H1 (cell line): ENCODE measurements at regions not wholly inside any gene's neighbourhood (a gene's known extent, or its start where the extent isn't known, plus 50 kb on each side); places are given as distances from the start of the nearest gene placed in this dataset.

Source experiments
- CTCF ChIA-PET: fragments of 300-600 bp; sonication (Branson Sonifier 250); formaldehyde crosslinking; loops from one replicate; lab custom pipeline; 2021; ENCODE audit not compliant: partially characterized antibody; lab: Charles Lee
- POLR2A ChIA-PET: fragments of 300-600 bp; sonication (Branson Sonifier 250); formaldehyde crosslinking; loops from one replicate; lab custom pipeline; 2021; ENCODE audit warnings: inconsistent platforms; ENCODE audit not compliant: partially characterized antibody; lab: Charles Lee
- DNase-seq, 2 experiments: peaks; one replicate each; pipeline versions ENCODE4 v3.0.0 to v3.0.0-alpha.2; 2010 to 2022; ENCODE audit warnings: low spot score in 2 of 2, low read depth in 1 of 2, mixed read lengths in 1 of 2
- FAIRE-seq: peaks from 2 replicates; lab custom pipeline; 2011; peaks lifted over from hg19 to GRCh38; lab: Jason Lieb, UNC
- H2AFZ ChIP-seq: 2 replicates; pipeline ENCODE4 v1.8.1; 2012; ENCODE audit warnings: low read length, inconsistent platforms
- H2AK5ac ChIP-seq: 2 replicates; pipeline ENCODE4 v1.6.1; 2013; ENCODE audit warnings: low read depth, low read length
- H2BK120ac ChIP-seq: replicated peaks from 2 replicates; pipeline ENCODE3; 2013; ENCODE audit warnings: low read depth, low read length, inconsistent platforms
- H2BK12ac ChIP-seq: 2 replicates; pipeline ENCODE4 v1.6.1; 2013; ENCODE audit warnings: low read depth, low read length
- H2BK15ac ChIP-seq: 2 replicates; pipeline ENCODE4 v1.6.1; 2013; ENCODE audit warnings: low read length
- H2BK20ac ChIP-seq: 2 replicates; pipeline ENCODE4 v1.6.1; 2013; ENCODE audit warnings: low read length
- H2BK5ac ChIP-seq: 2 replicates; pipeline ENCODE4 v1.6.1; 2013; ENCODE audit warnings: low read depth, low read length
- H3K14ac ChIP-seq: 2 replicates; pipeline ENCODE4 v1.6.1; 2013; ENCODE audit warnings: inconsistent platforms; ENCODE audit not compliant: insufficient read length
- H3K18ac ChIP-seq: 2 replicates; pipeline ENCODE4 v1.6.1; 2013; ENCODE audit warnings: low read length; ENCODE audit errors: extremely low read depth
- H3K23ac ChIP-seq: 2 replicates; pipeline ENCODE4 v1.6.1; 2013; ENCODE audit warnings: inconsistent platforms; ENCODE audit not compliant: insufficient read length
- H3K23me2 ChIP-seq: 2 replicates; pipeline ENCODE4 v1.6.1; 2013; ENCODE audit warnings: low read depth, low read length
- H3K27ac ChIP-seq: 2 replicates; pipeline ENCODE4 v1.6.1; 2011; ENCODE audit warnings: low read depth, low read length, inconsistent platforms
- H3K27me3 ChIP-seq, 4 experiments: replicated peaks in 1 of 4; 1 replicate in 1 of 4; 2 replicates in 3 of 4; pipeline versions ENCODE4 v1.6.1 to v1.8.1; 2011 to 2013; ENCODE audit warnings: low read length in 3 of 4, mild to moderate bottlenecking in 3 of 4, inconsistent platforms in 2 of 4, mixed read lengths in 2 of 4, moderate library complexity in 1 of 4; ENCODE audit not compliant: control insufficient read depth in 3 of 4, insufficient read depth in 3 of 4; ENCODE audit errors: extremely low read depth in 1 of 4
- H3K36me3 ChIP-seq, 4 experiments: 2 replicates each; pipeline versions ENCODE4 v1.6.1 to v1.8.1; 2011 to 2013; ENCODE audit warnings: mild to moderate bottlenecking in 4 of 4, low read length in 3 of 4, moderate library complexity in 2 of 4, control low read depth in 1 of 4, inconsistent platforms in 1 of 4; ENCODE audit not compliant: insufficient read depth in 4 of 4, control insufficient read depth in 2 of 4
- H3K4ac ChIP-seq: replicated peaks from 2 replicates; pipeline ENCODE3; 2013; ENCODE audit warnings: low read length, low read depth, mixed read lengths, inconsistent platforms; ENCODE audit not compliant: insufficient read length
- H3K4me1 ChIP-seq, 4 experiments: replicated peaks in 1 of 4; 1 replicate in 1 of 4; 2 replicates in 3 of 4; pipeline versions ENCODE4 v1.6.1 to v1.8.1; 2011 to 2013; ENCODE audit warnings: low read length in 3 of 4, inconsistent platforms in 2 of 4, mixed read lengths in 1 of 4; ENCODE audit not compliant: insufficient read depth in 4 of 4, control insufficient read depth in 3 of 4
- H3K4me2 ChIP-seq, 2 experiments: 2 replicates each; pipeline versions ENCODE4 v1.6.1 to v1.8.1; 2011 to 2013; ENCODE audit warnings: low read depth in 2 of 2, low read length in 2 of 2, control low read depth in 1 of 2, inconsistent platforms in 1 of 2, mild to moderate bottlenecking in 1 of 2; ENCODE audit not compliant: insufficient read depth in 1 of 2
- H3K4me3 ChIP-seq, 4 experiments: fragments of 200-600, 300-600 bp in 1 of 4; sonication (generic), shearing (Covaris generic), sonication (Bioruptor Twin) in 1 of 4; 2 replicates each; pipeline versions ENCODE4 v1.5.1 to v1.8.1; 2011 to 2016; ENCODE audit warnings: low read length in 4 of 4, low read depth in 3 of 4, control low read depth in 2 of 4, inconsistent platforms in 2 of 4, mild to moderate bottlenecking in 2 of 4, mixed read lengths in 1 of 4, moderate library complexity in 1 of 4; ENCODE audit not compliant: insufficient read depth in 2 of 4; ENCODE audit errors: extremely low read depth in 1 of 4
- H3K56ac ChIP-seq: replicated peaks from 2 replicates; pipeline ENCODE3; 2013; ENCODE audit warnings: low read depth, mild to moderate bottlenecking, mixed read lengths, low read length, inconsistent platforms; ENCODE audit not compliant: insufficient read length
- H3K79me1 ChIP-seq: 2 replicates; pipeline ENCODE4 v1.6.1; 2013; ENCODE audit warnings: low read depth, low read length, control low read depth
- H3K79me2 ChIP-seq, 2 experiments: 2 replicates each; pipeline versions ENCODE4 v1.6.1 to v1.8.1; 2012 to 2013; ENCODE audit warnings: low read length in 2 of 2, mild to moderate bottlenecking in 2 of 2, inconsistent platforms in 1 of 2; ENCODE audit not compliant: insufficient read depth in 2 of 2, control insufficient read depth in 1 of 2
- H3K9ac ChIP-seq, 4 experiments: replicated peaks in 1 of 4; 1 replicate in 1 of 4; 2 replicates in 3 of 4; pipeline versions ENCODE4 v1.6.1 to v1.8.1; 2011 to 2013; ENCODE audit warnings: low read depth in 3 of 4, low read length in 3 of 4, control low read depth in 2 of 4, mild to moderate bottlenecking in 2 of 4, moderate library complexity in 2 of 4, inconsistent platforms in 1 of 4; ENCODE audit errors: extremely low read depth in 1 of 4
- H3K9me3 ChIP-seq, 2 experiments: 2 replicates each; pipeline versions ENCODE4 v1.6.1 to v1.8.1; 2012 to 2013; ENCODE audit warnings: mild to moderate bottlenecking in 2 of 2, moderate library complexity in 2 of 2, control low read depth in 1 of 2, inconsistent platforms in 1 of 2, low read depth in 1 of 2, low read length in 1 of 2, mixed read lengths in 1 of 2; ENCODE audit not compliant: insufficient read depth in 2 of 2
- H4K20me1 ChIP-seq, 2 experiments: replicated peaks in 1 of 2; 2 replicates each; pipeline versions ENCODE3 to v1.8.1; 2011 to 2013; ENCODE audit warnings: inconsistent platforms in 2 of 2, low read length in 2 of 2, mild to moderate bottlenecking in 1 of 2; ENCODE audit not compliant: insufficient read depth in 2 of 2, control insufficient read depth in 1 of 2
- H4K5ac ChIP-seq: 2 replicates; pipeline ENCODE4 v1.6.1; 2013; ENCODE audit warnings: low read length, low read depth, mixed read lengths, inconsistent platforms; ENCODE audit not compliant: insufficient read length
- H4K8ac ChIP-seq: 2 replicates; pipeline ENCODE4 v1.8.0; 2013; ENCODE audit warnings: mild to moderate bottlenecking, moderate library complexity, low read length, inconsistent platforms; ENCODE audit not compliant: insufficient read depth; ENCODE audit errors: extremely low read depth
- H4K91ac ChIP-seq: replicated peaks from 2 replicates; pipeline ENCODE3; 2013; ENCODE audit warnings: low read length, mixed read lengths, inconsistent platforms; ENCODE audit not compliant: insufficient read length
- ASH2L ChIP-seq: fragments of 200-600, 300-600 bp; sonication (generic); IDR thresholded peaks from one replicate; pipeline ENCODE4 v1.7.1; 2017; ENCODE audit warnings: low read length
- BACH1 ChIP-seq: IDR thresholded peaks from 2 replicates; pipeline ENCODE4 v1.6.1; 2012; ENCODE audit warnings: low read length, improper control_type of control experiment
- BCL11A ChIP-seq, 2 experiments: IDR thresholded peaks; one replicate each; pipeline ENCODE4 v1.6.1; 2011; ENCODE audit warnings: low read depth in 2 of 2, low read length in 2 of 2, mild to moderate bottlenecking in 2 of 2
- CHD2 ChIP-seq: IDR thresholded peaks from 2 replicates; pipeline ENCODE4 v1.6.1; 2012; ENCODE audit warnings: low read length, improper control_type of control experiment
- CTBP2 ChIP-seq: IDR thresholded peaks from 2 replicates; pipeline ENCODE4 v1.7.0; 2011; ENCODE audit warnings: borderline replicate concordance, mild to moderate bottlenecking, moderate library complexity, mixed read lengths, low read length; ENCODE audit not compliant: insufficient read depth, insufficient read length
- JUN ChIP-seq: IDR thresholded peaks from 2 replicates; pipeline ENCODE4 v1.6.1; 2011; ENCODE audit warnings: low read depth, mild to moderate bottlenecking, improper control_type of control experiment, low read length
- JUND ChIP-seq: IDR thresholded peaks from 2 replicates; pipeline ENCODE4 v1.6.1; 2011; ENCODE audit warnings: mild to moderate bottlenecking, improper control_type of control experiment, low read length
- KDM4A ChIP-seq: IDR thresholded peaks from one replicate; pipeline ENCODE4 v1.7.1; 2012; ENCODE audit warnings: low read depth, mild to moderate bottlenecking, moderate library complexity, low read length, inconsistent platforms; ENCODE audit not compliant: severe bottlenecking
- MAX ChIP-seq: IDR thresholded peaks from 2 replicates; pipeline ENCODE4 v1.6.1; 2012; ENCODE audit warnings: inconsistent platforms
- NRF1 ChIP-seq: IDR thresholded peaks from 2 replicates; pipeline ENCODE4 v1.6.1; 2011; ENCODE audit warnings: mild to moderate bottlenecking, low read depth, low read length, improper control_type of control experiment
- RFX5 ChIP-seq: IDR thresholded peaks from 2 replicates; pipeline ENCODE4 v1.6.1; 2011; ENCODE audit warnings: low read depth, low read length, improper control_type of control experiment, borderline replicate concordance
- RXRA ChIP-seq: IDR thresholded peaks from 2 replicates; pipeline ENCODE4 v1.6.1; 2011; ENCODE audit warnings: low read depth, mild to moderate bottlenecking, low read length, moderate library complexity; ENCODE audit not compliant: insufficient read depth
- SAP30 ChIP-seq: fragments of 300-600 bp; sonication (generic); IDR thresholded peaks from 2 replicates; pipeline ENCODE4 v1.7.1; 2012; ENCODE audit warnings: low read length, moderate library complexity, mild to moderate bottlenecking, inconsistent platforms; ENCODE audit not compliant: insufficient read depth, insufficient replicate concordance
- SIRT6 ChIP-seq: IDR thresholded peaks from one replicate; pipeline ENCODE4 v1.7.1; 2012; ENCODE audit warnings: low read length, inconsistent platforms
- TCF12 ChIP-seq: IDR thresholded peaks from 2 replicates; pipeline ENCODE4 v1.6.1; 2011; ENCODE audit warnings: low read depth, mild to moderate bottlenecking, low read length
- WGBS, 2 experiments: shearing (Covaris generic) in 1 of 2; methylation state at CpG; one replicate each; pipeline versions ENCODE4 v1.1.6 to v1.1.7; 2013 to 2015; ENCODE audit warnings: low lambda C conversion rate in 2 of 2, mixed read lengths in 2 of 2, inconsistent platforms in 1 of 2, low coverage in 1 of 2, missing lambda C conversion rate in 1 of 2; ENCODE audit not compliant: insufficient replicate concordance in 2 of 2, insufficient coverage in 1 of 2, insufficient read length in 1 of 2; ENCODE audit errors: extremely low coverage in 1 of 2, missing lambda C conversion rate in 1 of 2; 5-methylcytosine and 5-hydroxymethylcytosine counted together

DNA sequence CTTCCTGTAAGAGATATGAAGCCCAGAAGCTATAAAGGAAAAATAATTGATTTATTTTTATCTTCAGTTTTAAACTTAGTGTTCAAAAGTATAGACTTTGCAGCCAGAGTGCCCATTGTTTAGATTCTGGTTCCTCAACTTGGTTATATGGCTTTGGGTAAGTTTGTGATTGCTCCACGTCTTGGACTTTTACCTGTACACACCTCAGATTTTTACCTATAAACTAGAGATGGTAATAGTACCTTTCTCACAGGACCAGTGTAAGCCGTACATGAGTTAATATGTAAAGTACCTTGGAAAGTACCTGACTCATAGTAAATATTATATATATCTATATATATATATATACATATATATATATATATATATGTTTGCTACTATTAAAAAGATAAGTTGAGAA lies 283.8 kb downstream of the RAP2B start:
- H4K8ac ChIP-seq: no peak overlapping the region
- no peak overlapping the region for H3K14ac ChIP-seq
- no peak overlapping the region for H3K4me2 ChIP-seq
- H3K23me2 ChIP-seq: no peaks in the 10 kb centered on the region
- WGBS, 2 experiments: 89% methylated on average over 2 of the region's 2 CpGs; no CpG with 5 or more reads in 1 of the 2 experiments
- no peak overlapping the region for H3K4ac ChIP-seq
- FAIRE-seq: no peak
- H3K79me1 ChIP-seq: no peaks in the 10 kb centered on the region
- no peak overlapping the region for H2BK15ac ChIP-seq
- no peak overlapping the region for H2BK12ac ChIP-seq
- no peaks in the 10 kb centered on the region for H3K36me3 ChIP-seq
- H3K4me3 ChIP-seq: no peak overlapping the region
- H4K20me1 ChIP-seq: no peaks in the 10 kb centered on the region
- no peak for TF ChIP-seq JUN
- TF ChIP-seq SAP30: no peak
- TF ChIP-seq BACH1: no peak
- no peak for TF ChIP-seq NRF1
- TF ChIP-seq RXRA: no peak
- no peak for TF ChIP-seq KDM4A
- no peak for TF ChIP-seq JUND
- no peak for TF ChIP-seq BCL11A (IDR thresholded peaks at IDR 0.05; ENCODE audit: low read depth in 2 of 2, low read length in 2 of 2)
- TF ChIP-seq CTBP2: no peak
- TF ChIP-seq MAX: no peak
- TF ChIP-seq ASH2L: no peak
- no peak for TF ChIP-seq TCF12
- no peak for TF ChIP-seq SIRT6
- TF ChIP-seq CHD2: no peak
- TF ChIP-seq RFX5: no peak
- no peak overlapping the region for H3K56ac ChIP-seq
- no peak for DNase-seq
- H4K5ac ChIP-seq: no peak overlapping the region
- no peak overlapping the region for H2BK5ac ChIP-seq
- no peak overlapping the region for H2BK20ac ChIP-seq
- H3K27me3 ChIP-seq: no peaks in the 10 kb centered on the region
- H2AFZ ChIP-seq: no peak overlapping the region
- no peaks in the 10 kb centered on the region for H3K9me3 ChIP-seq
- H3K79me2 ChIP-seq: no peaks in the 10 kb centered on the region
- POLR2A ChIA-PET: no interaction called here
- H3K27ac ChIP-seq: no peak overlapping the region
- H2BK120ac ChIP-seq: no peak overlapping the region
- no peak overlapping the region for H3K23ac ChIP-seq
- no peak overlapping the region for H3K18ac ChIP-seq
- no peak overlapping the region for H4K91ac ChIP-seq
- peaks cover 0 to 4% (median 0%) of the 10 kb centered on the region in 4 experiments; a peak in 1 of 7 replicates for H3K4me1 ChIP-seq
- no peak overlapping the region for H2AK5ac ChIP-seq
- CTCF ChIA-PET: no interaction called here
- no peak overlapping the region for H3K9ac ChIP-seq
